ENCODE measurements at regions not wholly inside any gene's neighbourhood (a gene's known extent, or its start where the extent isn't known, plus 50 kb on each side); places are given as distances from the start of the nearest gene placed in this dataset.

- no peak overlapping the region for H4K91ac ChIP-seq (ENCODE audit: low read depth, low read length, poor library complexity)
- no peak overlapping the region for H3K4me2 ChIP-seq (ENCODE audit: insufficient read depth, low read length, poor library complexity, severe bottlenecking)
- peaks cover 3 to 9% of the 10 kb centered on the region in 2 donors for H3K4me1 ChIP-seq (ENCODE audit: control insufficient read depth in 2 of 2, insufficient read depth in 1 of 2, low read depth in 1 of 2, low read length in 2 of 2)
- H3K27me3 ChIP-seq (ENCODE audit: control insufficient read depth in 3 of 3, insufficient read depth in 3 of 3, low read depth in 1 of 3, low read length in 3 of 3) = peaks cover 0 to 19% (median 0%) of the 10 kb centered on the region in 3 experiments
- H2BK12ac ChIP-seq (ENCODE audit: low read length) = no peak overlapping the region
- no CpG with 5 or more reads among the region's 10 CpGs for WGBS, 2 donors (ENCODE audit: extremely low coverage in 2 of 2, insufficient read length in 2 of 2, insufficient replicate concordance in 1 of 2)
- H2AFZ ChIP-seq (ENCODE audit: low read length) = no peak overlapping the region
- H4K8ac ChIP-seq (ENCODE audit: low read depth, low read length) = no peak overlapping the region
- no peak overlapping the region for H3K23ac ChIP-seq (ENCODE audit: low read depth, low read length, poor library complexity)
- H2AK5ac ChIP-seq (ENCODE audit: low read depth, low read length) = peak overlapping the region; percentile 16
- H3K36me3 ChIP-seq (replicated peaks in 1 of 2; ENCODE audit: control insufficient read depth in 2 of 2, insufficient read depth in 2 of 2, low read length in 2 of 2) = no peaks in the 10 kb centered on the region
- H2BK120ac ChIP-seq (ENCODE audit: low read depth, low read length) = no peak overlapping the region
- H3K4me3 ChIP-seq (ENCODE audit: low read length in 2 of 2) = peak overlapping the region in 1 of 2 donors; percentile 32
- DNase-seq (ENCODE audit: low spot score) = no peak
- H2BK5ac ChIP-seq (ENCODE audit: low read length) = no peak overlapping the region
- H3K79me1 ChIP-seq (ENCODE audit: low read depth, low read length) = no peaks in the 10 kb centered on the region
- H3K9ac ChIP-seq (ENCODE audit: low read depth, low read length, poor library complexity) = no peak overlapping the region
- H3K4ac ChIP-seq (ENCODE audit: low read length) = no peak overlapping the region
- H3K18ac ChIP-seq (ENCODE audit: low read length) = peak overlapping the region; percentile 19
- no peaks in the 10 kb centered on the region for H3K9me3 ChIP-seq (replicated peaks in 1 of 2; ENCODE audit: control insufficient read depth in 2 of 2, insufficient read depth in 1 of 2, low read depth in 1 of 2, low read length in 2 of 2)
- no peak overlapping the region for H2BK15ac ChIP-seq (ENCODE audit: low read length)
- no peak overlapping the region for H3K27ac ChIP-seq (replicated peaks; ENCODE audit: low read length)
- H3K14ac ChIP-seq (ENCODE audit: low read length) = no peak overlapping the region
Measured at GRCh38 chr10:133006202-133006601, 63.8 kb upstream of the CFAP46 start.

GRCh38 chr10:133004478-133004877 lies 62.1 kb upstream of the CFAP46 start:
- Histone ChIP-seq H3K27ac (replicated peaks; ENCODE audit: low read length) (no peak overlapping the region), H3K4me3 (ENCODE audit: low read length in 2 of 2) (no peak overlapping the region), H3K4me2 (ENCODE audit: insufficient read depth, low read length, poor library complexity, severe bottlenecking) (no peak overlapping the region), H3K9me3 (replicated peaks in 1 of 2; ENCODE audit: control insufficient read depth in 2 of 2, insufficient read depth in 1 of 2, low read depth in 1 of 2, low read length in 2 of 2) (no peaks in the 10 kb centered on the region), H2BK5ac (ENCODE audit: low read length) (no peak overlapping the region), H4K8ac (ENCODE audit: low read depth, low read length) (no peak overlapping the region), H3K79me1 (ENCODE audit: low read depth, low read length) (no peaks in the 10 kb centered on the region), H3K9ac (ENCODE audit: low read depth, low read length, poor library complexity) (no peak overlapping the region), H3K4me1 (ENCODE audit: control insufficient read depth in 2 of 2, insufficient read depth in 1 of 2, low read depth in 1 of 2, low read length in 2 of 2) (peaks cover 0 to 5% of the 10 kb centered on the region in 2 donors), H3K14ac (ENCODE audit: low read length) (no peak overlapping the region), H4K91ac (ENCODE audit: low read depth, low read length, poor library complexity) (no peak overlapping the region), H3K4ac (ENCODE audit: low read length) (no peak overlapping the region), H2BK12ac (ENCODE audit: low read length) (no peak overlapping the region), H2BK15ac (ENCODE audit: low read length) (no peak overlapping the region), H3K18ac (ENCODE audit: low read length) (no peak overlapping the region), H2BK120ac (ENCODE audit: low read depth, low read length) (no peak overlapping the region), H3K36me3 (replicated peaks in 1 of 2; ENCODE audit: control insufficient read depth in 2 of 2, insufficient read depth in 2 of 2, low read length in 2 of 2) (no peaks in the 10 kb centered on the region), H2AK5ac (ENCODE audit: low read depth, low read length) (no peak overlapping the region), H3K23ac (ENCODE audit: low read depth, low read length, poor library complexity) (no peak overlapping the region), H2AFZ (ENCODE audit: low read length) (no peak overlapping the region), H3K27me3 (ENCODE audit: control insufficient read depth in 3 of 3, insufficient read depth in 3 of 3, low read depth in 1 of 3, low read length in 3 of 3) (peaks cover 0 to 17% (median 0%) of the 10 kb centered on the region in 3 experiments)
- WGBS, 2 donors (ENCODE audit: extremely low coverage in 2 of 2, insufficient read length in 2 of 2, insufficient replicate concordance in 1 of 2) = no CpG with 5 or more reads among the region's 10 CpGs
- DNase-seq (ENCODE audit: low spot score) = no peak

DNA sequence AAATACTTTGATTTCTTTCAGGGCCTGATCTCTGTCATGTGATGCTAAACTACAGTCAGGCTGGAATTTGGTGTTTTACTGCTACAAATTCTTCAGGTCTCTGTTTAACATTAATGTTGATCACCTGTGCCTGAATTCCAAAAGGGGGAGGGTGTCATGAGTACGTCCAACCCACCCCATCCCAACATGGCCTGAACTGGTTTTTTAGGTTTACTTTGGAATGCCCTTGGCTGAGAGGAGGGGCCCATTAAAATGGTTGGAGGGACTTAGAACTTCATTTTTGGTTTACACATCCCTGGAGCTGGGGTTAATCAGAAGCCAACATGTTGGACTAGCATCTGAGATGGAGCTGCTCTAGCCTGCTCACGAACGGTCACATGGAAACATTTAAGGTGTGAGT lies 60.8 kb upstream of the CFAP46 start:
- H4K91ac ChIP-seq (ENCODE audit: low read depth, low read length, poor library complexity) = no peak overlapping the region
- H2BK5ac ChIP-seq (ENCODE audit: low read length) = no peak overlapping the region
- H4K8ac ChIP-seq (ENCODE audit: low read depth, low read length) = no peak overlapping the region
- H2BK120ac ChIP-seq (ENCODE audit: low read depth, low read length) = no peak overlapping the region
- H3K9me3 ChIP-seq (replicated peaks in 1 of 2; ENCODE audit: control insufficient read depth in 2 of 2, insufficient read depth in 1 of 2, low read depth in 1 of 2, low read length in 2 of 2) = no peaks in the 10 kb centered on the region
- no peaks in the 10 kb centered on the region for H3K36me3 ChIP-seq (replicated peaks in 1 of 2; ENCODE audit: control insufficient read depth in 2 of 2, insufficient read depth in 2 of 2, low read length in 2 of 2)
- DNase-seq (ENCODE audit: low spot score) = no peak
- H3K4ac ChIP-seq (ENCODE audit: low read length) = no peak overlapping the region
- no CpG with 5 or more reads among the region's 3 CpGs for WGBS, 2 donors (ENCODE audit: extremely low coverage in 2 of 2, insufficient read length in 2 of 2, insufficient replicate concordance in 1 of 2)
- H3K18ac ChIP-seq (ENCODE audit: low read length) = no peak overlapping the region
- H3K23ac ChIP-seq (ENCODE audit: low read depth, low read length, poor library complexity) = peak overlapping the region; percentile 70
- no peak overlapping the region for H3K9ac ChIP-seq (ENCODE audit: low read depth, low read length, poor library complexity)
- H2BK12ac ChIP-seq (ENCODE audit: low read length) = no peak overlapping the region
- H2BK15ac ChIP-seq (ENCODE audit: low read length) = no peak overlapping the region
- H3K79me1 ChIP-seq (ENCODE audit: low read depth, low read length) = no peaks in the 10 kb centered on the region
- no peak overlapping the region for H3K4me3 ChIP-seq (ENCODE audit: low read length in 2 of 2)
- H3K27me3 ChIP-seq (ENCODE audit: control insufficient read depth in 3 of 3, insufficient read depth in 3 of 3, low read depth in 1 of 3, low read length in 3 of 3) = peaks cover 0 to 13% (median 0%) of the 10 kb centered on the region in 3 experiments
- H2AK5ac ChIP-seq (ENCODE audit: low read depth, low read length) = no peak overlapping the region
- H3K14ac ChIP-seq (ENCODE audit: low read length) = no peak overlapping the region
- no peaks in the 10 kb centered on the region for H3K4me1 ChIP-seq (ENCODE audit: control insufficient read depth in 2 of 2, insufficient read depth in 1 of 2, low read depth in 1 of 2, low read length in 2 of 2)
- no peak overlapping the region for H3K27ac ChIP-seq (replicated peaks; ENCODE audit: low read length)
- no peak overlapping the region for H3K4me2 ChIP-seq (ENCODE audit: insufficient read depth, low read length, poor library complexity, severe bottlenecking)
- H2AFZ ChIP-seq (ENCODE audit: low read length) = no peak overlapping the region

- no peak for DNase-seq (ENCODE audit: low spot score)
- Histone ChIP-seq H3K36me3 (replicated peaks in 1 of 2; ENCODE audit: control insufficient read depth in 2 of 2, insufficient read depth in 2 of 2, low read length in 2 of 2) (no peaks in the 10 kb centered on the region), H3K4ac (ENCODE audit: low read length) (no peak overlapping the region), H3K4me3 (ENCODE audit: low read length in 2 of 2) (no peak overlapping the region), H3K14ac (ENCODE audit: low read length) (no peak overlapping the region), H3K9ac (ENCODE audit: low read depth, low read length, poor library complexity) (no peak overlapping the region), H3K27ac (replicated peaks; ENCODE audit: low read length) (no peak overlapping the region), H2AFZ (ENCODE audit: low read length) (no peak overlapping the region), H2BK12ac (ENCODE audit: low read length) (no peak overlapping the region), H3K9me3 (replicated peaks in 1 of 2; ENCODE audit: control insufficient read depth in 2 of 2, insufficient read depth in 1 of 2, low read depth in 1 of 2, low read length in 2 of 2) (peaks cover 0 to under 1% of the 10 kb centered on the region in 2 donors), H3K4me2 (ENCODE audit: insufficient read depth, low read length, poor library complexity, severe bottlenecking) (no peak overlapping the region), H2BK120ac (ENCODE audit: low read depth, low read length) (no peak overlapping the region), H3K23ac (ENCODE audit: low read depth, low read length, poor library complexity) (no peak overlapping the region), H3K18ac (ENCODE audit: low read length) (no peak overlapping the region), H2AK5ac (ENCODE audit: low read depth, low read length) (no peak overlapping the region), H3K4me1 (ENCODE audit: control insufficient read depth in 2 of 2, insufficient read depth in 1 of 2, low read depth in 1 of 2, low read length in 2 of 2) (no peaks in the 10 kb centered on the region), H3K27me3 (ENCODE audit: control insufficient read depth in 3 of 3, insufficient read depth in 3 of 3, low read depth in 1 of 3, low read length in 3 of 3) (peaks cover 0 to 15% (median 0%) of the 10 kb centered on the region in 3 experiments), H3K79me1 (ENCODE audit: low read depth, low read length) (no peaks in the 10 kb centered on the region), H2BK5ac (ENCODE audit: low read length) (no peak overlapping the region), H4K91ac (ENCODE audit: low read depth, low read length, poor library complexity) (no peak overlapping the region), H2BK15ac (ENCODE audit: low read length) (no peak overlapping the region), H4K8ac (ENCODE audit: low read depth, low read length) (no peak overlapping the region)
- no CpG with 5 or more reads among the region's 2 CpGs for WGBS, 2 donors (ENCODE audit: extremely low coverage in 2 of 2, insufficient read length in 2 of 2, insufficient replicate concordance in 1 of 2)
Measured at GRCh38 chr10:133002685-133003084, 60.3 kb upstream of the CFAP46 start.

Measured in neuronal stem cell (in vitro differentiated cells).